ENCODE measurements at regions not wholly inside any gene's neighbourhood (a gene's known extent, or its start where the extent isn't known, plus 50 kb on each side); places are given as distances from the start of the nearest gene placed in this dataset.
"Not testable (repeated sequence)": the region's sequence is repeated elsewhere in the genome, so short reads cannot be mapped to it uniquely, and the experiment has no call there.

DNA sequence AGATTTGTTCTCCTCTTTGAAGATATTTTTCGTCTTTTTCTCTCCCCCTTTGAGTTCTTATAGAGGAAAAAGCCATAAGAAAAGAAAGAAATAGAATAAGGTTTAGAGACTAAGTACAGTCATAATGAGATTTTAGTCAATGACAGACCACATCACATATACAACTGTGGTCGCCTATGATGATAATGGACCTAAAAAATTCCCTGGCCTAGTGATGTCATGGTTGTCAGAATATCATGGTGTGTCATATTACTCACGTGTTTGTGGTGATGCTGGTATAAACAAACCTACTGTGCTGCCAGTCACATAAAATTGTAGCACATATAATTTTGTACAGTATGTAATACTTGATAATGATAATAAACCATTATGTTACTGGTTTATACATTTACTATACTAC lies 1096.1 kb downstream of the OLFM4 start:
- H3K36me3 ChIP-seq (replicated peaks; ENCODE audit: control insufficient read depth, insufficient read depth, low read length) = no peaks in the 10 kb centered on the region; the same call in 1 of the 2 replicates
- H3K27me3 ChIP-seq (ENCODE audit: control insufficient read depth, insufficient read depth, low read length) = no peaks in the 10 kb centered on the region
- no peak overlapping the region for H3K4me3 ChIP-seq (ENCODE audit: insufficient read depth, low read depth, low read length)
- DNase-seq = no peak

DNA sequence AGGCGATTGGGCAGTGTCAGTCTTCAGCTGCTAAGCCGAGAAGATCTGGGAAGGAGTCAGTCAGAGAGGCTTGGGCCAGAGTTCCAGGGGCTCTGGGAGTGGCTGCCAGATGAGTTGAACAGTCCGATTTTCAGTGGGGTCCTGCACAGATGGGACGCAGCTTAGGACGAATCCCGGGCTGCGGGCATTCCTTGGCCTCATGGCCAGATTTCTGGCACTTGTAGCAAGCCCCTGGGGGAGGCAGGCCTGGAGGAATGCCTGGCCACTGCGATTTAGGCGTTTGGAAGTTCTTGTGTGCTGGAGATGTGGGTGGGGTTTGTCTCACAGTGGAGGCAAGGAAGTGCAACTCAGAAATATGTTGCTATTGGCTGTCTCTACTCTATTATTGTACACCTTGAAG lies 1102.3 kb downstream of the OLFM4 start:
- H3K4me3 ChIP-seq (ENCODE audit: insufficient read depth, low read depth, low read length) = peak overlapping the region; percentile 34; the same call in 1 of the 2 replicates
- not testable (repeated sequence) for H3K27me3 ChIP-seq (ENCODE audit: control insufficient read depth, insufficient read depth, low read length); H3K36me3 ChIP-seq (replicated peaks; ENCODE audit: control insufficient read depth, insufficient read depth, low read length); DNase-seq

DNA sequence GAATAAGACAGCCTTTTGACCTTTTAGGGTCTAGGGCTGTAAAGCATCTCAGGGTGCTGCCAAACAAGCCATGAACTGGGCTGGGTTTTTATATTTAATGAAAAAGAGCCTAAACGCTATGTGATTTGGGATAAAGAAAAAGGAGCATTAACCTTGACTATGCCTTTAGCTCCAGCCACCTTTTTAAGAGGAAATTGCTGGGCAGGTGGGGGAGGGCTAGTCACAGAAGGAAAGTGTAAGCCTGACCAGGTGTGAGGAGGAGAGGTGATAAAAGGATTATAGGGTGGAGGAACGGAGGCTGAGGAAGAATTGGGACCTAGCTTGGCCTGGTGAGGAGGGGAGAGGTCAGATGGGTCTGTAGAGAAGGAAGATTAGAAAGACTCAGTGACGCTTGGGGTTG lies 1102.8 kb downstream of the OLFM4 start:
- peak overlapping the region; percentile 47 for H3K4me3 ChIP-seq (ENCODE audit: insufficient read depth, low read depth, low read length)
- H3K27me3 ChIP-seq (ENCODE audit: control insufficient read depth, insufficient read depth, low read length); H3K36me3 ChIP-seq (replicated peaks; ENCODE audit: control insufficient read depth, insufficient read depth, low read length); DNase-seq: not testable (repeated sequence)

DNA sequence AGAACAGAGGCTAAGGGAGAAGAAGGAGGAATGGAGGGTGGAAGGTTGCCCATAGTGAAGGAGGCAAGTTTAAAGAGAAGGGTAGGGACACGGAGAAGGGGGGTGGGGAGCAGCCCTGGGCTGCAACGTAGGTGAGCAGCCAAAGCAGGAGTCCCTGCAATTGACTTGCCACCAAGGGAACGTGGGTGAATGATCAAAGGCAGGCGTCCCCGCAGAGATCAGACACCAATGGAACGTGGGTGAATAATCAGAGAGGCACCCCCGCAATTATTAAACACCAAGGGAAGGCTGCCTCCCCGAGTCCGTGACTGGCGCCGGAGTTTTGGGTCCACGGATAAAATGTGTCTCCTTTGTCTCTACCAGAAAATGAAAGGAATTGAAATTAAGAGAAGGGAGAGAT lies 1103.5 kb downstream of the OLFM4 start:
- not testable (repeated sequence) for DNase-seq; H3K27me3 ChIP-seq (ENCODE audit: control insufficient read depth, insufficient read depth, low read length); H3K36me3 ChIP-seq (replicated peaks; ENCODE audit: control insufficient read depth, insufficient read depth, low read length)
- peak overlapping the region; percentile 47 for H3K4me3 ChIP-seq (ENCODE audit: insufficient read depth, low read depth, low read length)

DNA sequence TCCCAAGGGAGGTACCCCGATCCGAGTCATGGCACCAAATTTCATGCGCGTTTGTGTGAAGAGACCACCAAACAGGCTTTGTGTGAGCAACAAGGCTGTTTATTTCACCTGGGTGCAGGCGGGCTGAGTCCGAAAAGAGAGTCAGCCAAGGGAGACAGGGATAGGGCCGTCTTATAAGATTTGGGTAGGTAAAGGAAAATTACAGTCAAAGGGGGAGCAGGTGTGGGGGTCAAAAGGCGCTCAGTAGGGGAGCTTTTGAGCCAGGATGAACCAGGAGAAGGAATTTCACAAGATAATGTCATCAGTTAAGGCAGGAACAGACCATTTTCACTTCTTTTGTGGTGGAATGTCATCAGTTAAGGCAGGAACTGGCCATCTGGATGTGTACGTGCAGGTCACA lies 1104.1 kb downstream of the OLFM4 start:
- H3K27me3 ChIP-seq (ENCODE audit: control insufficient read depth, insufficient read depth, low read length); H3K36me3 ChIP-seq (replicated peaks; ENCODE audit: control insufficient read depth, insufficient read depth, low read length); DNase-seq: not testable (repeated sequence)
- H3K4me3 ChIP-seq (ENCODE audit: insufficient read depth, low read depth, low read length) = peak overlapping the region; percentile 47

DNA sequence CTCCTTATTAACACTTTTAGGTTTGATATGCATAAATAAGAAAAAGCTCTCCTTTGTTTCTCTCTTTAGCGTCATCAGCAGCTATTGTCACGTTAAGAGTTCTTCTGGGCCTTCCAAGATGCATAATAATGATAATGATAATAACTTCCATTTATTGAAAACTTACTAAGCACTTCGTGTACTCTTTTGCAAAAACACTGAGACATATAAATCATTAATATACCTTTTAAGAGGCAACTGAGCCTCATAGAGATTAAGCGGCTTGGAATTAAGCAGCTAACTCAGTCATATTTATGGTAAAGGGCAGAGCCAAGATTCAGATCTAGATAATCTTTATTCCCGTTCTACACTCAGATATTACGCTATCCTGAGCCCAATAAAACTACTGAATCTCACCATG lies 1105.1 kb downstream of the OLFM4 start:
- Histone ChIP-seq H3K36me3 (replicated peaks; ENCODE audit: control insufficient read depth, insufficient read depth, low read length) (no peaks in the 10 kb centered on the region; the same call in 1 of the 2 replicates), H3K27me3 (ENCODE audit: control insufficient read depth, insufficient read depth, low read length) (no peaks in the 10 kb centered on the region), H3K4me3 (ENCODE audit: insufficient read depth, low read depth, low read length) (no peak overlapping the region)
- DNase-seq = no peak

DNA sequence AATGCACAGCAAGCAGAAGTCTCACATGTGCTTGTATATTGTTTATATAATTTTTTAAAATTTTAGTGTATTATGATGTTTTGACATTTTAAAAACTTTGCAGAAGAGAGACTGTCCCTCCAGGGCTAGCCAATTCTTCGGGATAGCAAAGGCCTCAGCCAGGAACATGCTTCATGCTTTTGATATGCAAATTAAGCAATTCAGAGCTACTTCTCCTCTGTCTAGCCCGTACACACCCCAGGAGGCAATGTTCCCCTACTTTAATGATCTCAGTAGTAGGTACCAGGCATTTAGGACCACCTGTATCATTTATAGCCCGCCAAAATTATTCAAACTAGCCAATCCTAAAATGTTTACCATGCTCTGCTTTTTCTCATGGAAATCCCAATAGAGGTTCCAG lies 1116.2 kb downstream of the OLFM4 start:
- no peaks in the 10 kb centered on the region for H3K36me3 ChIP-seq (replicated peaks; ENCODE audit: control insufficient read depth, insufficient read depth, low read length)
- H3K4me3 ChIP-seq (ENCODE audit: insufficient read depth, low read depth, low read length) = no peak overlapping the region
- H3K27me3 ChIP-seq (ENCODE audit: control insufficient read depth, insufficient read depth, low read length) = no peaks in the 10 kb centered on the region
- DNase-seq = no peak

DNA sequence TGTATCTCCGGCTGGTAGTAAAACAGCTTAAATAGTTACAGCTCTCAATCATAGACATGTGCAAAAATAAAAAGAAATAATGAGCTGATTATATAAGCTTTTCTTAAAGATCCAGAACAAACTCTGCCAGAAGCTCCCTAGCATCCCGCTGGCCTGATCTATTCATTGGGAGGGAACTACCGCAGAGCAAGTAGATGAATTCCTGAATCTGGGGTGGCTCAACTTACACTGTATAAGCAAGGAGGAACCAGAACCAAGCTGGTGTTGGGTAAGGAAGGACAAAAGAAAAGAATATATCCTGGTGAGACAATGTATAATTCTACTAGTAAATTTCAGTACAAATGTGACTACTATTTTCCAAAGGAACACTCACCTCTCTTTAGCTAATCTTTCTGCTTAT lies 1122.2 kb downstream of the OLFM4 start:
- no peaks in the 10 kb centered on the region for H3K27me3 ChIP-seq (ENCODE audit: control insufficient read depth, insufficient read depth, low read length)
- no peak overlapping the region for H3K4me3 ChIP-seq (ENCODE audit: insufficient read depth, low read depth, low read length)
- DNase-seq = no peak
- H3K36me3 ChIP-seq (replicated peaks; ENCODE audit: control insufficient read depth, insufficient read depth, low read length) = no peaks in the 10 kb centered on the region

DNA sequence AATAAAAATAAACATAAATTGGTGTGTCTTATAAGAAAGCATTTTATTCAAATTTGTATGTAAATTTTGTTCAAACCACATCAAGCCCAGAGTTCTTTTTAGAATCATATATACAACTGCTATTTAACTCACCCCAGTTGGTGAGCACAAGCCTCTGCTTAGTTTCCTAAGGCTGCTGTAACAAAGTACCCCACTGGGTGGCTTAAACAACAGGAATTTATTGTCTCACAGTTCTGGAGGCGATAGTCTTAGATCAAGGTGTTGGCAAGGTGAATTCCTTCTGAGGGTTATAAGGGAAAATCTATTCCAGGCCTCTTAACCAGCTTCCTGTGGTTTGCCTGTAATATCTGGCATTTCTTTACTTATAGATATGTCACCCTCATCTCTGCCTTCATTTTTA lies 1133.5 kb downstream of the OLFM4 start:
- no peak for DNase-seq
- no peaks in the 10 kb centered on the region for H3K36me3 ChIP-seq (replicated peaks; ENCODE audit: control insufficient read depth, insufficient read depth, low read length)
- H3K27me3 ChIP-seq (ENCODE audit: control insufficient read depth, insufficient read depth, low read length) = no peaks in the 10 kb centered on the region
- H3K4me3 ChIP-seq (ENCODE audit: insufficient read depth, low read depth, low read length) = no peak overlapping the region

DNA sequence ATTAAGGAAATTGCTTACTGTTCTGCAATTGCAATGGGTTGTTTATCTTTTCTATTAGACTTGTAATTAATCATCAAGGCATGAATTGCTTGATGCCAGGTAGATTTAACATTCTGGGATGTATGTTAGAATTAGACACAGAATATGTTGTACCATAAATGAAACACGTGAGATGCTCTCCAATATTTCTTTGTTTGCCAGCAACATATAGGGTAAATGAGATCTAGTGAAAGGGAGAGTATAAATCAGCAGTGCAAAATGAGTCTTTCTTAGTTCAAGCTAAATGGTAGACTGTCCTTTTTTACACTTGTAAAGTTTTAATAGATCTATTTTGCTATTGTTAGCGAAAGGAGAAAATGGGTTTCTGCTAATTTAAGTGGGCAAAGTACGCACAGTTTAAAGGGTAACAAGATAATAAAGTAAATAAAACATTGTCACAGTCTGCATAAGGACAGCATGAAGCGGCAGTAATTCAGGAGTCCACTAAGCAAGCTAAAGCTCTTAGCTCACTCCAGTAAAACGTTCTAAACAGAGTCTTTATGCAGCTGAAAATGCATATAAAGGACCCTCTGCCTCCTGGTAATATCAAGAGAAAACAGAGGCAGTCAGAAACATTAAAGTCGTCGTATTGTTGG lies 1137.1 kb downstream of the OLFM4 start:
- no peak for DNase-seq
- H3K27me3 ChIP-seq (ENCODE audit: control insufficient read depth, insufficient read depth, low read length) = no peaks in the 10 kb centered on the region
- H3K36me3 ChIP-seq (replicated peaks; ENCODE audit: control insufficient read depth, insufficient read depth, low read length) = no peaks in the 10 kb centered on the region
- H3K4me3 ChIP-seq (ENCODE audit: insufficient read depth, low read depth, low read length) = no peak overlapping the region

DNA sequence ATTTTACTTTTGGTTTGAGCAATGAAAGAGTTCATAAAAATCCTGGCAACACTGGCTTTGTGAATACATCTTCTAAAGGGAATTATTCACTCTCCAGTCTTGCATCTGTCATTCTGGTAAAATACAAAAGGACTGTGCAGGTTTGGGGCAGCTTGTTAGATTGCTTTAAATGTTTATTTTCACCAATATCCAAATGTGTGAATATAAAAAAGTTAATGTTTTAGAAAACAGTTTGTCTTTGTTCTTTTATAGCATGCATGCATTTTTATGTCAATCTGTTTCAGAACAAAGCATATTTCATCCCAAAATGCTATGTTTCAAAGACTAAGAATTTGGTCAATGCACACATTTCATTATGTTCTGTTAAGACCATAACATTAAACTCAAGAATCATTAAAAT lies 1145.4 kb downstream of the OLFM4 start:
- Histone ChIP-seq H3K36me3 (replicated peaks; ENCODE audit: control insufficient read depth, insufficient read depth, low read length) (no peaks in the 10 kb centered on the region), H3K4me3 (ENCODE audit: insufficient read depth, low read depth, low read length) (no peak overlapping the region), H3K27me3 (ENCODE audit: control insufficient read depth, insufficient read depth, low read length) (no peaks in the 10 kb centered on the region)
- no peak for DNase-seq

DNA sequence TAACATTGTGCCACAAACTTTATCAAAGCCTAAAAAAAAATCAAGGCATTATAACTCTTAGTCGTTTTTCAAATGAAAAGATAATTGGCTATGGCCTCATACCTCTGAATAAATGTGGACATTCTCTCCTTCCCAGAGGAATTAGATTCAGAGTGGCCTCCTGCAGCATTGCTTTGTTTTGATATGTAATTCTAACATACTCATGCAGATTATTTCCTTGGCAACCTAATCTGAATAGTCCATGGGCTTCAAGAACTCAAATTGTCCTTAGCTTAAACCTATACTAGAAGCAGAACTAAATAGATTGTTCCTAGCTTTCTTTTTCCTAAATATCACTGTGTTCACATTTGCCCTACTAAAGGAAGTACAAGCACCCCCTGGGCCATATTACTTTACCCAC lies 1146.9 kb downstream of the OLFM4 start:
- H3K27me3 ChIP-seq (ENCODE audit: control insufficient read depth, insufficient read depth, low read length) = no peaks in the 10 kb centered on the region
- DNase-seq = no peak
- no peaks in the 10 kb centered on the region for H3K36me3 ChIP-seq (replicated peaks; ENCODE audit: control insufficient read depth, insufficient read depth, low read length)
- no peak overlapping the region for H3K4me3 ChIP-seq (ENCODE audit: insufficient read depth, low read depth, low read length)

DNA sequence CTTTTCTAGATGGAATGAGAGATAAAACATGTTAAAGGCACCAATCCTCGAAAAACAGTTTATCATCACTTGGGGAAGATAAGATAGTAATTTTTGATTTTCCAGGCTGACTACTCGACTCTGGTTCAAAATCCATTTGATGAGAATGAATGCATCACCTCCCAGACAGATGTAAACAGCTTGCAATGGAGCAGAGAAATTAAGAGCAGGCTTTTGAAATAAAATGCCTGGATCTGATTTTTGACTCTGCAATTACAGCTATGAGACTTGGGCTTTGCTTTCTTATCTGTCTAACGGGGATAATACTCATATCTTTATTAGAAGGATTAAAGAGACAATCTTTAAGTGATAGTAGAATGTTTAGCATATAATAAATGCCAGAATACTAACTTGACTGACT lies 1148.9 kb downstream of the OLFM4 start:
- no peaks in the 10 kb centered on the region for H3K27me3 ChIP-seq (ENCODE audit: control insufficient read depth, insufficient read depth, low read length)
- no peaks in the 10 kb centered on the region for H3K36me3 ChIP-seq (replicated peaks; ENCODE audit: control insufficient read depth, insufficient read depth, low read length)
- no peak for DNase-seq
- no peak overlapping the region for H3K4me3 ChIP-seq (ENCODE audit: insufficient read depth, low read depth, low read length)

DNA sequence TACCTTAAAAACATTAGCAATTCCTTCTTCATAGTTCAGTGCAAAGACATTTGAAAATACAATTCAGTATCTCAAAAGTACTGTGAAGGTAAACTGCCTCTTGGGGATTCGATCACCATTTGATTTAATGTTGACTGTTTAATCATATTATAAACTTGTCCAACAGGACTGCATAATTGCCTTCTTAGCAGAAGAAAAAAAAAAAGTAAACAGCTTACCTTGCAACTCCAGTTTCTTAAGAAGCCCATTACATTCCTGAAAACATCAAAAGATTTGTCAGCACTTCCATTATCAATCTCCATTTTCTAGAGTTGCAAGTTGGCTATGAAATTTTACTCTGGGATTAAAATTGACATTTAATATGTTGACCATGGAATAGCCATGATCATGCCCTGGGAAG lies 1154.6 kb downstream of the OLFM4 start:
- H3K4me3 ChIP-seq (ENCODE audit: insufficient read depth, low read depth, low read length) = no peak overlapping the region
- H3K27me3 ChIP-seq (ENCODE audit: control insufficient read depth, insufficient read depth, low read length) = no peaks in the 10 kb centered on the region
- H3K36me3 ChIP-seq (replicated peaks; ENCODE audit: control insufficient read depth, insufficient read depth, low read length) = no peaks in the 10 kb centered on the region
- no peak for DNase-seq

DNA sequence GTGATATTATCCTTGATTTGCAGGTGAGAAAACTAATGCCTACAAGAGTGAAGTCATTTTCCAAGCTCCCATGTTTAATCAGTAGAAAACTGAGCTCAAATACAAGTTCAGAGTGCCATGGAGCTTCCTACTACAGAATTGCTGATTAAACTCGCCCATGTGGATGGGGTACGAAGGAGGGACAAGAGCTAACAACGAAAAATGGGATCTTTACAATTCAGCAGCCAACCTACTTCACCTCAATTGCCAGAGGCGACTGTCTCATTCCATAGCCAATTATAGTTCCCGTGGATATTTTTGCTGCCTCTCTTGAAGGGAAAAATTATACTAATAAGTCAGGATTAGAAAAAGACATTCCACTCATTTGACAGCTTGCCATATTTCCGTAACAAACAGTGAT lies 1155.1 kb downstream of the OLFM4 start:
- DNase-seq = no peak
- H3K4me3 ChIP-seq (ENCODE audit: insufficient read depth, low read depth, low read length) = no peak overlapping the region

DNA sequence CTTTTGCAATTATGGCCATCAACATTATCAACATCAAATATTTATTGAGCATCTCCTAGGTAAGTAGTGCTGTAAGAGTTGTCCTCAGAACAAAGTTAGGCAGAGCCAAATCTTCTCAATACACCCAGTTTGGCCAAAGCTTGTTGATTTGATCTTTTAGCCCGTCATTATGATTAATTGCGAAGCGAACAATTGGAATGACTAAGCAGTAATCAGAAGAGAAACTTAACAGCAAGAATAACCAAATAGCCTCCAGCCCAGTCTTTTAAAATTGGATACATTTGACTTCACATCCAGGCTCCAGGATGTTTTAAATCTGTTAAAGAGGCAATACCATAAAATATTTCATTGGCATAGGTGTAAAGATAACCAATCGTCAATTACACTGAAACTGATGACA lies 1156.0 kb downstream of the OLFM4 start:
- H3K36me3 ChIP-seq (replicated peaks; ENCODE audit: control insufficient read depth, insufficient read depth, low read length) = no peaks in the 10 kb centered on the region
- no peak overlapping the region for H3K4me3 ChIP-seq (ENCODE audit: insufficient read depth, low read depth, low read length)
- DNase-seq = no peak
- no peaks in the 10 kb centered on the region for H3K27me3 ChIP-seq (ENCODE audit: control insufficient read depth, insufficient read depth, low read length)

More for the DNA sequence above, 1155.1 kb downstream of the OLFM4 start:
- no peaks in the 10 kb centered on the region for H3K36me3 ChIP-seq (replicated peaks; ENCODE audit: control insufficient read depth, insufficient read depth, low read length)
- H3K27me3 ChIP-seq (ENCODE audit: control insufficient read depth, insufficient read depth, low read length) = no peaks in the 10 kb centered on the region

Measured in H7 (cell line).